Upper lobe of left lung (tissue), 4 donors: ENCODE measurements at regions not wholly inside any gene's neighbourhood (a gene's known extent, or its start where the extent isn't known, plus 50 kb on each side); places are given as distances from the start of the nearest gene placed in this dataset.
"Not testable (repeated sequence)": the region's sequence is repeated elsewhere in the genome, so short reads cannot be mapped to it uniquely, and the experiment has no call there.

ENCODE experiments used
- EP300 ChIP-seq, 4 donors: sonication (generic); formaldehyde crosslinking; IDR thresholded peaks; one replicate each; pipeline ENCODE4 v1.5.1; 2017; ENCODE audit warnings: antibody characterized with exemption in 4 of 4, control low read depth in 2 of 4
- POLR2A ChIP-seq, 4 donors: fragments of 450-650 bp; IDR thresholded peaks; one replicate each; pipeline ENCODE4 v1.5.1; 2016 to 2017; ENCODE audit warnings: antibody characterized with exemption in 4 of 4, mild to moderate bottlenecking in 2 of 4
- POLR2AphosphoS5 ChIP-seq, 2 donors: sonication (generic); formaldehyde crosslinking; IDR thresholded peaks; one replicate each; pipeline ENCODE4 v1.5.1; 2017; ENCODE audit warnings: antibody characterized with exemption in 2 of 2
- TF ChIP-seq, protein P1 (sequence below), 6 experiments: fragments of 450-650 bp in 4 of 6; fragments of 200-600 bp in 2 of 6; sonication (generic) in 2 of 6; IDR thresholded peaks; one replicate each; pipeline ENCODE4 v1.5.1; 2016 to 2019; ENCODE audit warnings: antibody characterized with exemption in 6 of 6

DNA sequence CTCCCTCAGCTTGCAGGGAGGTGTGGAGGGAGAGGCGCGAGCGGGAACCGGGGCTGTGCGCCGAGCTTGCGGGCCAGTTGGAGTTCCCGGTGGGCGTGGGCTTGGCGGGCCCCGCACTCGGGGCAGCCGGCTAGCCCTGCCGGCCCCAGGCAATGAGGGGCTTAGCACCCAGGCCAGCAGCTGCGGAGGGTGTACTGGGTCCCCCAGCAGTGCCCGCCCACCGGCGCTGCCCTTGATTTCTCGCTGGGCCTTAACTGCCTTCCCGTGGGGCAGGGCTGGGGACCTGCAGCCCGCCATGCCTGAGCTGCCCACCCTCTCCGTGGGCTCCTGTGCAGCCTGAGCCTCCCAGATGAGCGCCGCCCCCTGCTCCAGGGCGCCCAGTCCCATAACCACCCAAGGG is 537.3 kb downstream of the ZBBX start:
- TF ChIP-seq EP300, POLR2A, POLR2AphosphoS5 (IDR thresholded peaks at IDR 0.05): not testable (repeated sequence)
- TF ChIP-seq, protein P1, sequence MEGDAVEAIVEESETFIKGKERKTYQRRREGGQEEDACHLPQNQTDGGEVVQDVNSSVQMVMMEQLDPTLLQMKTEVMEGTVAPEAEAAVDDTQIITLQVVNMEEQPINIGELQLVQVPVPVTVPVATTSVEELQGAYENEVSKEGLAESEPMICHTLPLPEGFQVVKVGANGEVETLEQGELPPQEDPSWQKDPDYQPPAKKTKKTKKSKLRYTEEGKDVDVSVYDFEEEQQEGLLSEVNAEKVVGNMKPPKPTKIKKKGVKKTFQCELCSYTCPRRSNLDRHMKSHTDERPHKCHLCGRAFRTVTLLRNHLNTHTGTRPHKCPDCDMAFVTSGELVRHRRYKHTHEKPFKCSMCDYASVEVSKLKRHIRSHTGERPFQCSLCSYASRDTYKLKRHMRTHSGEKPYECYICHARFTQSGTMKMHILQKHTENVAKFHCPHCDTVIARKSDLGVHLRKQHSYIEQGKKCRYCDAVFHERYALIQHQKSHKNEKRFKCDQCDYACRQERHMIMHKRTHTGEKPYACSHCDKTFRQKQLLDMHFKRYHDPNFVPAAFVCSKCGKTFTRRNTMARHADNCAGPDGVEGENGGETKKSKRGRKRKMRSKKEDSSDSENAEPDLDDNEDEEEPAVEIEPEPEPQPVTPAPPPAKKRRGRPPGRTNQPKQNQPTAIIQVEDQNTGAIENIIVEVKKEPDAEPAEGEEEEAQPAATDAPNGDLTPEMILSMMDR (IDR thresholded peaks at IDR 0.05), result not testable (repeated sequence)
